Mesenchymal stem cell (in vitro differentiated cells and primary cell): ENCODE measurements at regions not wholly inside any gene's neighbourhood (a gene's known extent, or its start where the extent isn't known, plus 50 kb on each side); places are given as distances from the start of the nearest gene placed in this dataset.
"Not testable (repeated sequence)": the region's sequence is repeated elsewhere in the genome, so short reads cannot be mapped to it uniquely, and the experiment has no call there.

ENCODE experiments used
- DNase-seq: peaks from one replicate; pipeline ENCODE4 v3.0.0-alpha.2; 2013
- H2AFZ ChIP-seq: one replicate; pipeline ENCODE4 v1.6.1; 2013; ENCODE audit warnings: low read depth, mild to moderate bottlenecking, control low read depth, inconsistent platforms, low read length, moderate library complexity
- H2AK5ac ChIP-seq: 2 replicates; pipeline ENCODE4 v1.6.1; 2013; ENCODE audit warnings: low read length, moderate library complexity, mild to moderate bottlenecking, inconsistent platforms; ENCODE audit not compliant: severe bottlenecking
- H2BK120ac ChIP-seq: one replicate; pipeline ENCODE4 v1.6.1; 2013; ENCODE audit warnings: low read depth, mild to moderate bottlenecking, inconsistent platforms, low read length, moderate library complexity
- H2BK12ac ChIP-seq, 2 experiments: one replicate each; pipeline ENCODE4 v1.6.1; 2013; ENCODE audit warnings: inconsistent platforms in 2 of 2, low read length in 2 of 2, mild to moderate bottlenecking in 2 of 2, moderate library complexity in 2 of 2, control low read depth in 1 of 2
- H2BK15ac ChIP-seq: one replicate; pipeline ENCODE4 v1.6.1; 2013; ENCODE audit warnings: mild to moderate bottlenecking, low read depth, inconsistent platforms; ENCODE audit not compliant: poor library complexity, severe bottlenecking
- H2BK5ac ChIP-seq: 2 replicates; pipeline ENCODE4 v1.6.1; 2013; ENCODE audit warnings: low read depth, mild to moderate bottlenecking, low read length, control low read depth, inconsistent platforms; ENCODE audit not compliant: poor library complexity, severe bottlenecking
- H3K14ac ChIP-seq, 2 experiments: one replicate each; pipeline ENCODE4 v1.6.1; 2013; ENCODE audit warnings: inconsistent platforms in 2 of 2, low read length in 2 of 2, control low read depth in 1 of 2, mild to moderate bottlenecking in 1 of 2, moderate library complexity in 1 of 2
- H3K18ac ChIP-seq, 2 experiments: one replicate each; pipeline ENCODE4 v1.6.1; 2013; ENCODE audit warnings: inconsistent platforms in 2 of 2, low read length in 2 of 2, control low read depth in 1 of 2, low read depth in 1 of 2, mild to moderate bottlenecking in 1 of 2
- H3K23ac ChIP-seq, 2 experiments: one replicate each; pipeline ENCODE4 v1.6.1; 2013; ENCODE audit warnings: inconsistent platforms in 2 of 2, low read length in 2 of 2, mild to moderate bottlenecking in 2 of 2, moderate library complexity in 2 of 2, control low read depth in 1 of 2
- H3K27ac ChIP-seq: 2 replicates; pipeline ENCODE4 v1.5.1; 2013; ENCODE audit warnings: mild to moderate bottlenecking, moderate library complexity, low read length, control low read depth, inconsistent platforms; ENCODE audit not compliant: poor library complexity, severe bottlenecking
- H3K27me3 ChIP-seq, 2 experiments: 2 replicates each; pipeline versions ENCODE4 v1.6.1 to v1.7.0; 2013; ENCODE audit warnings: low read length in 2 of 2, mild to moderate bottlenecking in 2 of 2, moderate library complexity in 2 of 2, control low read depth in 1 of 2, inconsistent platforms in 1 of 2; ENCODE audit not compliant: control insufficient read depth in 1 of 2, insufficient read depth in 1 of 2
- H3K36me3 ChIP-seq, 2 experiments: 2 replicates each; pipeline versions ENCODE4 v1.6.1 to v1.7.0; 2013; ENCODE audit warnings: low read length in 2 of 2, control low read depth in 1 of 2, inconsistent platforms in 1 of 2, low read depth in 1 of 2, mild to moderate bottlenecking in 1 of 2; ENCODE audit not compliant: insufficient read depth in 2 of 2, control insufficient read depth in 1 of 2
- H3K4ac ChIP-seq, 2 experiments: one replicate each; pipeline ENCODE4 v1.6.1; 2013; ENCODE audit warnings: inconsistent platforms in 2 of 2, low read length in 2 of 2, mild to moderate bottlenecking in 2 of 2, moderate library complexity in 2 of 2, control low read depth in 1 of 2, low read depth in 1 of 2
- H3K4me1 ChIP-seq: 2 replicates; pipeline ENCODE4 v1.6.1; 2013; ENCODE audit warnings: low read depth, low read length, control low read depth; ENCODE audit not compliant: control insufficient read depth, insufficient read depth
- H3K4me2 ChIP-seq: 2 replicates; pipeline ENCODE4 v1.6.1; 2013; ENCODE audit warnings: low read length, mild to moderate bottlenecking, inconsistent platforms; ENCODE audit not compliant: poor library complexity, severe bottlenecking
- H3K4me3 ChIP-seq, 2 experiments: 2 replicates each; pipeline versions ENCODE4 v1.5.1 to v1.7.0; 2013; ENCODE audit warnings: low read length in 2 of 2, mild to moderate bottlenecking in 2 of 2, control low read depth in 1 of 2, low read depth in 1 of 2; ENCODE audit not compliant: insufficient read depth in 1 of 2
- H3K79me1 ChIP-seq: replicated peaks from 2 replicates; pipeline ENCODE4 v1.6.1; 2013; ENCODE audit warnings: mild to moderate bottlenecking, control low read depth, low read length, inconsistent platforms; ENCODE audit not compliant: poor library complexity, severe bottlenecking
- H3K9ac ChIP-seq: 2 replicates; pipeline ENCODE4 v1.7.0; 2013; ENCODE audit warnings: mild to moderate bottlenecking, low read length, moderate library complexity
- H3K9me3 ChIP-seq: 2 replicates; pipeline ENCODE4 v1.7.0; 2013; ENCODE audit warnings: mild to moderate bottlenecking, low read length; ENCODE audit not compliant: control insufficient read depth
- H4K8ac ChIP-seq: one replicate; pipeline ENCODE4 v1.6.1; 2013; ENCODE audit warnings: inconsistent platforms, mild to moderate bottlenecking, low read length, moderate library complexity
- H4K91ac ChIP-seq: one replicate; pipeline ENCODE4 v1.6.1; 2013; ENCODE audit warnings: mild to moderate bottlenecking, low read length, inconsistent platforms
- WGBS: methylation state at CpG from one replicate; pipeline ENCODE4 v1.1.7; 2013; ENCODE audit warnings: mixed read lengths; 5-methylcytosine and 5-hydroxymethylcytosine counted together

- Histone ChIP-seq H3K4me3 (no peak overlapping the region), H3K4me2 (no peak overlapping the region)
- WGBS: 73% methylated on average over 10 of the region's 13 CpGs
Observed at GRCh38 chr11:134980819-134981710, 569.0 kb upstream of the B3GAT1 start.

DNA sequence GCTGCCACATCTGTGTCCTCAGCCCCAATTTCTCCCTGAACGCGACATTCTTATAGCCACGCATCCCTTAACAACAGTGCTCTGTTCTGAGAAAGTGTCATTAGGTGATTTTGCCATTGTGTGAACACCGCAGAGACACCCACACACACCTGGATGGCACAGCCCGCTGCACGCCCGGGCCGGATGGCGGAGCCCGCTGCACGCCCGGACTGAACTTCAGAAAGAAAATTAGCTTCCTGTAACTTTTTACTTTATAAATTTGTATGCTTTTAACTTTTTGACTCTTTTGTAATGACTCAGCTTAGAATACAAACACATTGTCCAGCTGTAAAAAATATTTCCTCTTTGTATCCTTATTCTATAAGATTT, 567.0 kb upstream of the B3GAT1 start:
- DNase-seq, H2AK5ac ChIP-seq, H4K8ac ChIP-seq, H3K14ac ChIP-seq, H3K79me1 ChIP-seq, H3K9ac ChIP-seq, H2BK12ac ChIP-seq, H4K91ac ChIP-seq, H2AFZ ChIP-seq, H3K23ac ChIP-seq, H3K18ac ChIP-seq, H3K9me3 ChIP-seq, H3K4ac ChIP-seq, H2BK120ac ChIP-seq, H3K4me3 ChIP-seq, H2BK5ac ChIP-seq, H3K4me2 ChIP-seq, H3K27ac ChIP-seq, H3K27me3 ChIP-seq, H2BK15ac ChIP-seq, H3K36me3 ChIP-seq, H3K4me1 ChIP-seq: not testable (repeated sequence)
- WGBS: 85% methylated on average over 6 of the region's 12 CpGs

More at GRCh38 chr11:134980819-134981710, 569.0 kb upstream of the B3GAT1 start:
- H4K8ac ChIP-seq: no peak overlapping the region
- no peak overlapping the region for H2AK5ac ChIP-seq
- H3K27ac ChIP-seq: no peak overlapping the region
- H2AFZ ChIP-seq: no peak overlapping the region
- H3K18ac ChIP-seq: no peak overlapping the region
- H2BK12ac ChIP-seq: no peak overlapping the region
- H2BK15ac ChIP-seq: no peak overlapping the region
- H3K9ac ChIP-seq: no peak overlapping the region
- H2BK5ac ChIP-seq: no peak overlapping the region
- H3K4ac ChIP-seq: no peak overlapping the region
- H3K9me3 ChIP-seq: no peaks in the 10 kb centered on the region
- no peaks in the 10 kb centered on the region for H3K4me1 ChIP-seq
- H3K23ac ChIP-seq: no peak overlapping the region
- H3K14ac ChIP-seq: no peak overlapping the region
- H3K79me1 ChIP-seq: no peaks in the 10 kb centered on the region
- H3K36me3 ChIP-seq: no peaks in the 10 kb centered on the region
- no peak overlapping the region for H2BK120ac ChIP-seq
- H3K27me3 ChIP-seq: no peaks in the 10 kb centered on the region
- DNase-seq: no peak
- H4K91ac ChIP-seq: no peak overlapping the region

- Histone ChIP-seq H3K4me3 (no peak overlapping the region), H3K23ac (no peak overlapping the region), H3K9me3 (no peaks in the 10 kb centered on the region), H3K4me2 (no peak overlapping the region), H3K4me1 (no peaks in the 10 kb centered on the region), H3K79me1 (no peaks in the 10 kb centered on the region), H2AK5ac (no peak overlapping the region), H2BK12ac (no peak overlapping the region), H3K9ac (no peak overlapping the region), H3K36me3 (no peaks in the 10 kb centered on the region), H3K14ac (no peak overlapping the region), H4K8ac (no peak overlapping the region), H2BK120ac (no peak overlapping the region), H3K4ac (no peak overlapping the region), H3K18ac (no peak overlapping the region), H2AFZ (no peak overlapping the region), H4K91ac (no peak overlapping the region), H2BK5ac (no peak overlapping the region), H2BK15ac (no peak overlapping the region), H3K27ac (no peak overlapping the region), H3K27me3 (no peaks in the 10 kb centered on the region)
- 87% methylated on average over 20 of the region's 21 CpGs for WGBS
- no peak for DNase-seq
Observed at GRCh38 chr11:134978388-134979088, 566.5 kb upstream of the B3GAT1 start.

DNA sequence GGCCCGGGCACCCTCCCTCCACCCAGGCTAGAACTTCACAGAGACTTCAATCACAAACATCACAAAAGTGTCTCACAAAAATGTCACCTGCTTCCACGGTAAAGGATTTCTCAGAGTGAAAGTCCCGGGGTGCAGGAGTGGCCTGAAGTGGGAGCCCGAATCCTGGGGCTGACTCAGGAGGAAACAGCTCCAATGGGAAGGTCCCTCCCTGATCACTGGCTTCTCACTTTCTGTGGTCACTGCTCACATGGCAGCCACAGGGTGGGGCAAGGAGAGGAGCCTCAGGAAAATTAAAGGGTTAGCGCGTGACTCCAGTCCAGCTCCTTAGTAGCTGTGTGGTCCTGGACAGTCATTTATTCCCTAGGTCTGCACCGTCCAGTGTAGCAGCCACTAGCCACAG, 564.5 kb upstream of the B3GAT1 start:
- H3K27me3 ChIP-seq: no peaks in the 10 kb centered on the region
- H3K23ac ChIP-seq: no peak overlapping the region
- H3K4me2 ChIP-seq: no peak overlapping the region
- H3K79me1 ChIP-seq: no peaks in the 10 kb centered on the region
- no peaks in the 10 kb centered on the region for H3K4me1 ChIP-seq
- no peak overlapping the region for H4K91ac ChIP-seq
- H2BK15ac ChIP-seq: no peak overlapping the region
- no peak overlapping the region for H2AFZ ChIP-seq
- no peak overlapping the region for H3K4ac ChIP-seq
- no peak overlapping the region for H2BK5ac ChIP-seq
- H3K4me3 ChIP-seq: no peak overlapping the region
- no peak overlapping the region for H3K18ac ChIP-seq
- no peak overlapping the region for H2BK12ac ChIP-seq
- no peak overlapping the region for H2BK120ac ChIP-seq
- no peak overlapping the region for H4K8ac ChIP-seq
- H3K36me3 ChIP-seq: no peaks in the 10 kb centered on the region
- no peak overlapping the region for H3K27ac ChIP-seq
- 83% methylated on average over 7 of the region's 7 CpGs for WGBS
- H3K14ac ChIP-seq: no peak overlapping the region
- no peak overlapping the region for H3K9ac ChIP-seq
- no peaks in the 10 kb centered on the region for H3K9me3 ChIP-seq
- DNase-seq: no peak
- no peak overlapping the region for H2AK5ac ChIP-seq
